ENCODE measurements at regions not wholly inside any gene's neighbourhood (a gene's known extent, or its start where the extent isn't known, plus 50 kb on each side); places are given as distances from the start of the nearest gene placed in this dataset.
"Not testable (repeated sequence)": the region's sequence is repeated elsewhere in the genome, so short reads cannot be mapped to it uniquely, and the experiment has no call there.

DNA sequence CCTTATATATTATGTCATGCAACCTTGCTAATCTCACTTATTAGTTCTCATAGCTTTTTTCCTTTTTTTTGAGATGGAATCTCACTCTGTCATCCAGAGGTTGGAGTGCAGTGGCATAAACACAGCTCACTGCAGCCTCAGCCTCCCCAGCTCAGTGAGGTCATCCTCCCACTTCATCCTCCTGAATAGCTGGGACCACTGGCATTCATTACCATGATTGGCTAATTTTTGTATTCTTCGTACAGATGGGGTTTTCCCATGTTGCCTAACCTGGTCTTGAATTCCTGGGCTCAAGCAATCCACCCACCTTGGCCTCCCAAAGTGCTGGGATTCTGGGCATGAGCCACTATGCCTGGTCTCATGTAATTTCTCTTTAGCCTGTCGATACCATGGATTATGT, 89.1 kb upstream of the TRIM24 start:
- DNase-seq (ENCODE audit: low spot score): no peak

DNA sequence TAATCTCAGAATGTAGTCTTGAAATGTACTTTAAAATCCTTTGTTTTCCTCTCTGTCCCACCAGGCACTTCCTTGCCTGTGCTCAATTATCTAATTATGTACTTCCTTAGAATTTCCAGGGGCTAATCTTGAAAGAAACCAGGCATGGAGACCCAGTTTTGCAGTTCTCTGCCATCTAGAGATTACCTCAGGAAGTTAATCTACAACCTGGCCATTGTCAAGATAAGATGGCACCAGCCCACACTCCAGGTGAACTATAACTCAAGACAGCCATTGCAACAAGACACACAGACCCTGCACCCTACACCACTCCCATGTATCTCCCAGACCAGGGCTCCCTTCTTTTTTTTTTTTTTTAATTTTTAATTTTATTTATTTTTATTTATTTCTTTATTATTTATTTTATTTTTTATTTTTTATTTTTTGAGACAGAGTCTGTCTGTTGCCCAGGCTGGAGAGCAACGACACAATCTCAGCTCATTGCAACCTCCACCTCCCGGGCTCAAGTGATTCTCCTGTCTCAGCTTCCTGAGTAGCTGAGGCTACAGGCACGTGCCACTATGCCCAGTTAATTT, 85.9 kb upstream of the TRIM24 start:
- DNase-seq (ENCODE audit: low spot score): no peak

DNA sequence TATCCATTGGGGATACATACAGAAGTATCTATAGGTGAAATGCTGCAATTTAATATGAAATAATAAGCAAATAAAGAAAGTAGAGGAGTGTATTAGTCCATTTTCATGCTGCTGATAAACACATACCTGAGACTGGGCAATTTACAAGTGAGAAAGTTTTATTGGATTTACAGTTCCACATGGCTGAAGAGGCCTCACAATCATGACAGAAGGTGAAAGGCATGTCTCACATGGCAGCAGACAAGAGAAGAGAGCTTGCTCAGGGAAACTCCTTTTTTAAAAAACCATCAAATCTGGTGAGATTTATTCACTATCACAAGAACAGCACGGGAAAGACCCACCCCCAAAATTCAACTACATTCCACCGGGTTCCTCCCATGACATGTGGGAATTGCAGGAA, 82.8 kb upstream of the TRIM24 start:
- no peak for DNase-seq (ENCODE audit: low spot score)

DNA sequence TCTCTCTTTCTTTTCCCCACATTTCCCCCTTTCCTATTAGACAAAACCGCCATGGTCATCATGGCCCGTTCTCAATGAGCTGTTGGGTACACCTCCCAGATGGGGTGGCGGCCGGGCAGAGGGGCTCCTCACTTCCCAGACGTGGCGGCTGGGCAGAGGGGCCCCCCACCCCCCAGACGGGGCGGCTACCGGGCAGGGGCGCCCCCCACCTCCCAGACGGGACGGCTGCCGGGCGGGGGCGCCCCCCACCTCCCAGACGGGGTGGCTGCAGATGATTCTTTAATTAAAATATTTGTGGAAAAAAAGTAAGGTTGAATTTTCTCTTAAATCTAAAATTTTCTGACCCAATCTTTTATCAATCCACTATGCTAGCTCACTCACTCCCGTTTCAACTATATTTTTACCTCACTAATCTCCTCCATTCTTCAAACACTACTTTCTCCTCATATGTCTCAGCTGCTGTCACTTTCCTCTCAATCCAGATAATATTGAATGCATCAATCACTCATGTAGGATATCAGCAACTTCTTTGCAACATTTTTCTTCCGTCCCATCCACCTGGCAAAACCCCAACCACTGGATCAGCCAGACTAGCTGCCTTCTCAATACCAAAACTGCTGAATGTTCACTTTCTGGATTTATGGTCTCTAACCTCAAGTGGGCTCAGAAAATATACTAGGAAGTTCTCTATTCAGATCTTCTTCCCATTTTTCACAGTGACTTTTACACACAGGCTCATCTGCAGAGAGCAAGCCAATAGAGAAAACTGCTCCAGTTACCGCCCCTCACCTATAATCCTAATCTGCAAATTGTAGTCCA, 81.1 kb upstream of the TRIM24 start:
- no peak for DNase-seq (ENCODE audit: low spot score)

DNA sequence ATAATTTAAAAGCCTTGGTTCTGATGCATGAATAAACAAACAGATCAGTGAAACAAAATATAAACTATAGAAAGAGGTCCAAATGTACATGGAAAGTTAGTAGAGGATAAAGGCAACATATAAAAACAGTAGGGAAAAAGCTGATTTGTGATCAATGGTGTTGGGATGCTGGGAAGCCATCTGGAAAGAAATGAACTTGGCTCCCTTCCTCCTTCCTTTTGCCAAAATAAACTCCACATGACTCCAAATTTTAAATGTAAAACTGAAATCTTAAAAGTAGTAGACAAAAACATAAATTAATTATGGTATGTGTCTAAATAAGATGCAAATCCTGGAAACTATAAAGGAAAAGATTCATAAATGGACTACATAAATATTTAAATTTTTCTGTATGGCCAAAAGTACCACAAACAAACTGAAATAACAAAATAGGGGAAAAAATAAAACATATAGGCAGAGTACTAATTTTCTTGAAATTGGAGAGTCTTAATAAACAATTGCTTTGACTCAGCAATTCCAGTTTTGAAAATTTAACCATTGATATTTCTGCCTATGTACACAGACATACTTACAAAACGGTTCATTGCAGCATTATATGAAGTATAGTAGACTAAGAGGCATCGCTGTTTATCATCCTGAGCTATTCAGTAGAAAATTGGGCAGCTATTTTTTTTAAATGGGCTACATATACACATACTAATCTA, 77.0 kb upstream of the TRIM24 start:
- DNase-seq (ENCODE audit: low spot score): no peak

DNA sequence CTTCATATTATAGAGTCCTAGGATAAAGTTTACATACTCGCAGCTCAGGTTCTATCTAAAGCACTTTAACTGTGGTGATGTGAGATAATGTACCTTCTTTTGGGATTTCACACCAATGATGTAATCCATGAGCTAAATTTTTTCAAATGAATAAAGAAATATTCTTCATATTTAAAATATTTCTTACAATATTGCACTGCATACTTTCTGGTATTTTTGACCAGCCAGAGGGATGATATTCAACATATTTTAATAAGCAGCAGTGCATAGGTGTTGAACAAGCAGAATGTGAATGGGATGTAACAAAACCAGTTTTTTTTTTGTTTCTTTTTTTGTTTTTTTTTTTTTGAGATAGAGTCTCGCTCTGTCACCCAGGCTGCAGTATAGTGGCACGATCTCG, 73.2 kb upstream of the TRIM24 start:
- no peak for DNase-seq (ENCODE audit: low spot score)

DNA sequence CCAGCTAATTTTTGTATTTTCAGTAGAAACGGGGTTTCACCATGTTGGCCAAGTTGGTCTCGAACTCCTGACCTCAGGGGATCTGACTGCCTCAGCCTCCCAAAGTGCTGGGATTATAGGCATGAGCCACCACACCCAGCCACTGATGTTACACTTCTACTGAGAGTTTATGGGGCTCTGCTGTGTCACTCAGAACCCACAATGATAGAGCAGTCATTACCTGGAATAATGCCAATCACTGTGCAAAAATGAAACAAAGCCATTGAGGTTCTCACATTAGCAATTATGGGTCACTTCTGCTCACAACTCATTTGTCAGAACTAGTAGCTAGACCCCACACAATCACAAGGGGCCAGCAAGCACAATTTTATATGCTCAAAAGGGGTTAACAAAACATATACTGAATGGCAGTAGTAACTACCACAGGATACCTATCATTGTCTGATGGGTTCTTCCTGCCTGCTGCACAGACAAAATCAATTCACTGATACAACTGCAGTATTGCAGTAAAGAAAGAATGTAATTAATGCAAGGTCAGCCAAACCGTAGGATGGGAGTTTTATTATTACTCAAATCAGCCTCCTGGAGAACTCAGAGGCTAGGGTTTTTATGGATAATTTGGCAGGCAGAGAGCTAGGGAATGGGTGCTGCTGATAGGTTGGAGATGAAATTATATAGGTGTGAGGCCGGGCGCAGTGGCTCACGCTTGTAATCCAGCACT, 72.1 kb upstream of the TRIM24 start:
- DNase-seq (ENCODE audit: low spot score): no peak

DNA sequence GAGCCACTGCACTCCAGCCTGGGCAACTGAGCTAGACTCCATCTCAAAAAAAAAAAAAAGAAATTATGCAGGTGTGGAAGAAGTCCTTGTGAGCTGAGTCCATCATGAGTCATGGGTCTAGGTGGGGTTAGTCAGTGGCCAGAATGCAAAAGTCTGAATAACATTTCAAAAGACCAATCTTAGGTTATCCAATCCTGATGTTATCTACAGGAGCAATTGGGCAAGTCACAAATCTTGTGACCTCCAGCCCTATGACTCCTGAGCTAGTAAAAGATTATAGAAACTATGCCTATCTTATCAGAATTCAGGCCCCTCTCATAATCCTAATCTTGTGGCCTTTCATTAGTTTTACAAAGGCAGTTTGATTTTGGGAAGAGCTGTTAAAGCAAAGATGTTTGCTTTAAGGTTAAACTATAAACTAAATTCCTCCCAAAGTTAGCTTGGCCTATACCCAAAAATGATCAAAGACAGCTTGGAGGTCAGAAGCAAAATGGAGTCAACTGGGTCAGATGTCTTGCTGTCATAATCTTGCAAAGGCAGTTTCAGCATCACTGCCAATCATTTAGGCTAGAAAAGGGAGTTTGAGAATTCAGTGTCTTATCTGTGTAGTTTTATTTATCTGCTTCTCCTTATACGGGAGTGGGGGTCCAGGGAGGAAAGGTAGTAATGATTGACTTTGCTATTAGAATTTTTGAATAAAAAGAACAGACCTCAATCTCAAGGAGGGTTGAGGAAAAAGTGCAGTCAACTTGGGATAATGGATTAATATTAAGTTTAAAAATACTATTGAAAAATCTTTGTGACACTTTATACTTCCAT, 71.2 kb upstream of the TRIM24 start:
- DNase-seq (ENCODE audit: low spot score): no peak

DNA sequence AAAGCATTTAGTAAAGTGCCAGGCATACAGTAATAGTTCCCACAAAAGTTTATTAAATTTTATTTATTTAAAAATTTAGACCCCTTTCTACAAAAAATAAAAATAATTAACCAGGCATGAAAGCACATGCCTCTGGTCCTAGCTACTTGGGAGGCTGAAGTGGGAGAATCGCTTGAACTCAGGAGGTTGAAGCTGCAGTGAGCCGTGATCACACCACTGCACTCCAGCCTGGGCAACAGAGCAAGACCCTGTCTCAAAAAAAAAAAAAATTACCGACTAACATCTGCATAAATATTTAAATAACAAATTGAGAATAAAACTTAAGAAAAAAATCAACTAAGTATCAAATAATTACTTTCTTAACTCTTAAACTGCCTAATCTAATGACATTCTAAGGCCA, 64.3 kb upstream of the TRIM24 start:
- no peak for DNase-seq (ENCODE audit: low spot score)

DNA sequence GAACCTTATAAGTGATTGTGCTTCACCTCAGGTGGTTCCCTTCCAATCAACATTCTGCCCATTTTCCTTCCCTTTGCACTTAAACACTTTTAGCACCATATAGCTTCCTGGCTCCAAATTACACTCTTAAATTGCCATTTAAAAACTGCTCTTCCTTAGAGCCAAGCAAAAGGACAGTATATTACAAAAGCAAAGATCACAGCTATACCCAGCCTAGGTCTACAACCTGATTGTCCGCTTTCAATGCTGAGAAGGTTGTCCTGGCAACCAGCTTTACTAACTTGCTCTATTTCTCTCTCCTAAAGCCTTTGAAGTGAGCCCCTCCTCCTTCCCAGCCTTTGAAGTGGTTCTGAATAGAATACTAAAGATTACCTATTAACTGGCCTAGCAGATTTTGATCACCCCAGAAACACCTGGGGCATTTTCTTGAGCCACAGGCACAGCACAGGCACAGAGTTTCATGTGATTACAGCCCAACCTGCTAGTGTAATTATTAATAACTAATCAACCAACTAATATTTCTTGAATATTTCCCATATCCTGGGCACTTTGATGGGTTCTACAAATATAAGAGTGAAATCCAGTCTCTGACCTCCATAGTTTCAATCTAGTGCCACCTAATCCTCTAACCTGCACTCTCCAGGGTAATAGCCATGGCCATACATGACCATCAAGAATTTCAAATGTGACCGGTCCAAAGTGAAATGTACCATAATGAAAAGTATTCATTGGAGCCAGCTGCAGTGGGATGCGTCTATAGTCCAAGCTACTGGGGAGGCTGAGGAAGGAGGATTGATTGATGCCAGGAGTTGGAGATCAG, 63.6 kb upstream of the TRIM24 start:
- DNase-seq (ENCODE audit: low spot score): no peak

DNA sequence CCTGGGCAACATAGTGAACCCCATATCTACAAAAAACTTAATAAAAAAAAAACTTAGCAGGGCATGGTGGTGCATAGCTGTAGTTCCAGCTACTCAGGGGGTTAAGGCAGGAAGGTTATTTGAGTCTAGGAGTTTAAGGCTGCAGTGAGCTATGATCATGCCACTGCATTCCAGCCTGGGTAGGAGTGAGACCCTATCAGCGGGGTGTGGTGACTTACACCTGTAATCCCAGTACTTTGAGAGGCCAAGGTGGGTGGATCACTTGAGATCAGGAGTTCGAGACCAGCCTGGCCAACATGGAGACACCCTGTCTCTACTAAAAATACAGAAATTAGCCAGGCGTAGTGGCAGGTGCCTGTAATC, 63.0 kb upstream of the TRIM24 start:
- not testable (repeated sequence) for DNase-seq (ENCODE audit: low spot score)

DNA sequence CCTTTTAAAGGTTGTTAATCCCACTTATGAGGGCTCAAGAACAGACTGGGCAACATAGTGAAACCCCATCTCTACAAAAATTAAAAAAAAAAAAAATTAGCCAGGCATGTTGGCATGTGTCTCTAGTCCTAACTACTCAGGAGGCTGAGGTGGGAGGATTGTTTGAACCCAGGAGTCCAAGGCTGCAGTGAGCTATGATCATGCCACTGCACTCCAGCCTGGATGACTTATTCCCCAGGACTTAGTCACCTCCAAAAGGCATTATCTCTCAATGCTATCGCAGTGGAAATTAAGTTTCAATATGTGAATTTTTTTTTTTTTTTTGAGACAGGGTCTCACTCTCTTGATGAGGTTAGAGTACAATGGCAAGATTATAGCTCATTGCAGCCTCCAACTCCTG, 61.2 kb upstream of the TRIM24 start:
- DNase-seq (ENCODE audit: low spot score): no peak

DNA sequence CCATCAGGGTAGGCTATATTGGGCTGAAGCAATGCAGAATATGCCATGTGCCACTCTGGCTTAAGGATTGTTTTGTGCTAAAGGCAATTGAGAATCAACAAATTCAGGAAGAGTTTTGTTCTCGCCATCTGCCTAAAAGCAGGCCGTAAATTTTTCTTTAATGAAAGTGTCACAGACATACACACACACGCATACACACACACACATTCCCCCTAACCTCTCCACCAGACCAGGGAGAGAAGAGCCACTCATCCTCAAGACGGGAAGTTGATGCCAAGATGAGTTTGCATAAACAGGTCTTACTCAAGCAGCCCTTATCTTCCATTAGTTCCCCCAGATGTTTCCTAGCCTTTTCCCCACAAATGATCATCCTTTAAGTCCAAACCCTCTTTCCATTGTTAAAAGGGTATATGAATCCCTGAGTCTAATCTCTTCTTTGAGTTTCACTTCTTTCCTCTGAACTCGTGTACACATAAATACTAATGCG, 59.6 kb upstream of the TRIM24 start:
- DNase-seq (ENCODE audit: low spot score): no peak

DNA sequence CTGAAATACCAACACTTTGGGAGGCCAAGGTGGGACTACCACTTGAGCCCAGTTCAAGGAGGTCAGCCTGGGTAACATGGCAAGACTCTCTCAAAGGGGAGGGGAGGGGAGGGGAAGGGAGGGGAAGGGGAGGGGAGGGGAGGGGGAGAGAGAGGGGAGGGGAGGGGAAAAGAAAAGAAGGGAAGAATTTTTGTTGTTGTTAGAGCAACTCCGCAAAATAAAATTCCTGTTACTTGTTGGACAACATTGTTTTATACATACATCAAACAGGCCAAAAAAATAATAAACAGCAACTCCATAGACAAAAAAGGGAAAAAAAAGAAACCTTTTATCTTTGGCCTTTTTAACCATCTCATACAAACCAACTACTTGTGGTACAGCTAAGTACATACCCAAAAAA, 57.3 kb upstream of the TRIM24 start:
- DNase-seq (ENCODE audit: low spot score): no peak

DNA sequence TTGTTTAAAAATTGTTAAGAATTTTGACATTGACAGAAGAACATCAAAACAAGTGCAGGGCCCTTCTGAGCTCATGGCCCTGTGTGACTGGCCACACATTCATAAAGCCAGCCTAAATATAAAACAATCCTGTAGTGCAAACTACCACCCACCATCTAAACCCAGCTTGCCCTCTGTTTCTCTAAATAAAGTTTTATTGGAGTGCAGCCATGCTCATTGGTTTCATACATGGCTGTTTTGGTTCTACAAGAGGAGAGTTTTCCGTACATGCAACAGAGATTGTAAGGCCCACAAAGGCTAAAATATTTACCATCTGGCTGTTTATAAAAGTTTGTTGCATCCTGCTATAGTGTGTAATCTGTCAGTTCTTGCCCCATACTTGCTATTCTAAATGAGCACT, 54.6 kb upstream of the TRIM24 start:
- DNase-seq (ENCODE audit: low spot score): no peak

DNA sequence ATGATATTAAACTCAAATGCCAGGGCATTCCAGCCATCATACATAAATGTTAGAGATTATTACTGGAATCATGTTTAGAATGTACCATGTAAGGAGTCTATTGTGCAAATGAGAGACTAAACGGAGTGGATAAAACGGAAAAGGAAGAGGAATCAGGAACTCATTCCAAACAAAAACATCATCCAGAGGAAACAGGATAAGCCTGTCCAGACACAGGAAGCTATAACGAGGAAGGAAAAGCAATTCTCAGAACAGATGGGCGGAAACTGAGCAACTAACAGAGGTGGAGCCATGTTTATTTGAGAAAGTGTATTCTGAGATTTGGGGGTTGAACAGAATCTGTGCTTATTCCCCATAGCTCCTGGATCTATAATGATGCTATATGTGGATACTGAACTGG, 52.3 kb upstream of the TRIM24 start:
- DNase-seq (ENCODE audit: low spot score): no peak

Data from pons (tissue), 1 donor.